CD4-positive, CD25-positive, alpha-beta regulatory T cell (primary cell): ENCODE measurements at regions not wholly inside any gene's neighbourhood (a gene's known extent, or its start where the extent isn't known, plus 50 kb on each side); places are given as distances from the start of the nearest gene placed in this dataset.

Experiments
- ATAC-seq, 2 donors: fragments of 150-1000 bp; cut with Tn5 transposase; one replicate each; pipeline ENCODE4 v1.10.0; 2021; ENCODE audit warnings: low read depth in 2 of 2, moderate number of reproducible peaks in 2 of 2, moderate library complexity in 1 of 2
- DNase-seq, 3 donors: peaks; one replicate each; pipeline versions ENCODE4 v3.0.0 to v3.0.0-alpha.2; 2012 to 2022; ENCODE audit warnings: mixed read lengths in 1 of 3
- H3K27ac ChIP-seq: one replicate; pipeline ENCODE4 v1.7.0; 2013; ENCODE audit warnings: mild to moderate bottlenecking, low read length; ENCODE audit not compliant: insufficient read depth, poor library complexity, severe bottlenecking
- H3K27me3 ChIP-seq: one replicate; pipeline ENCODE4 v1.7.0; 2013; ENCODE audit warnings: low read length; ENCODE audit not compliant: control insufficient read depth, insufficient read depth
- H3K36me3 ChIP-seq: one replicate; pipeline ENCODE4 v1.7.0; 2013; ENCODE audit warnings: mild to moderate bottlenecking, low read length, moderate library complexity; ENCODE audit not compliant: control insufficient read depth, insufficient read depth
- H3K4me1 ChIP-seq: 2 replicates; pipeline ENCODE4 v1.7.0; 2013; ENCODE audit warnings: mild to moderate bottlenecking, low read length; ENCODE audit not compliant: insufficient read depth, control insufficient read depth, poor library complexity, severe bottlenecking
- H3K4me3 ChIP-seq: one replicate; pipeline ENCODE4 v1.7.0; 2013; ENCODE audit warnings: low read depth, mild to moderate bottlenecking, low read length, moderate library complexity
- H3K9me3 ChIP-seq, 2 experiments: 1 replicate in 1 of 2; 2 replicates in 1 of 2; pipeline ENCODE4 v1.7.0; 2013; ENCODE audit warnings: low read length in 2 of 2, mild to moderate bottlenecking in 1 of 2, moderate library complexity in 1 of 2; ENCODE audit not compliant: control insufficient read depth in 2 of 2
- H3K27ac Mint-ChIP-seq, 3 donors: one replicate each; pipeline ENCODE4 v1.8.0; 2020 to 2022; ENCODE audit warnings: mild to moderate bottlenecking in 3 of 3, mixed read lengths in 3 of 3, moderate library complexity in 2 of 3
- H3K27me3 Mint-ChIP-seq: one replicate; pipeline ENCODE4 v1.8.0; 2022; ENCODE audit warnings: mild to moderate bottlenecking, mixed read lengths
- H3K36me3 Mint-ChIP-seq: one replicate; pipeline ENCODE4 v1.8.0; 2020; ENCODE audit warnings: mixed read lengths
- H3K4me1 Mint-ChIP-seq, 4 donors: one replicate each; pipeline ENCODE4 v1.8.0; 2020 to 2022; ENCODE audit warnings: mixed read lengths in 4 of 4, mild to moderate bottlenecking in 1 of 4
- H3K4me3 Mint-ChIP-seq, 4 donors: one replicate each; pipeline ENCODE4 v1.8.0; 2020 to 2022; ENCODE audit warnings: mild to moderate bottlenecking in 4 of 4, mixed read lengths in 4 of 4, moderate library complexity in 3 of 4
- H3K9me3 Mint-ChIP-seq, 7 donors: one replicate each; pipeline ENCODE4 v1.8.0; 2020 to 2022; ENCODE audit warnings: mixed read lengths in 7 of 7, mild to moderate bottlenecking in 3 of 7, moderate library complexity in 2 of 7

- H3K36me3 ChIP-seq: no peaks in the 10 kb centered on the region
- H3K27ac ChIP-seq: no peak overlapping the region
- H3K4me1 Mint-ChIP-seq: peaks cover 0 to 3% (median 0%) of the 10 kb centered on the region in 4 donors
- no peaks in the 10 kb centered on the region for H3K27me3 ChIP-seq
- no peak for ATAC-seq
- H3K9me3 Mint-ChIP-seq: no peaks in the 10 kb centered on the region
- no peak overlapping the region for H3K4me3 ChIP-seq
- no peaks in the 10 kb centered on the region for H3K36me3 Mint-ChIP-seq
- no peaks in the 10 kb centered on the region for H3K9me3 ChIP-seq
- no peaks in the 10 kb centered on the region for H3K4me1 ChIP-seq
- DNase-seq: no peak
- no peak overlapping the region for H3K4me3 Mint-ChIP-seq
- H3K27ac Mint-ChIP-seq: no peak overlapping the region
- H3K27me3 Mint-ChIP-seq: no peaks in the 10 kb centered on the region
Measured at GRCh38 chr9:16138561-16139491, 586.0 kb downstream of the CCDC171 start.

DNA sequence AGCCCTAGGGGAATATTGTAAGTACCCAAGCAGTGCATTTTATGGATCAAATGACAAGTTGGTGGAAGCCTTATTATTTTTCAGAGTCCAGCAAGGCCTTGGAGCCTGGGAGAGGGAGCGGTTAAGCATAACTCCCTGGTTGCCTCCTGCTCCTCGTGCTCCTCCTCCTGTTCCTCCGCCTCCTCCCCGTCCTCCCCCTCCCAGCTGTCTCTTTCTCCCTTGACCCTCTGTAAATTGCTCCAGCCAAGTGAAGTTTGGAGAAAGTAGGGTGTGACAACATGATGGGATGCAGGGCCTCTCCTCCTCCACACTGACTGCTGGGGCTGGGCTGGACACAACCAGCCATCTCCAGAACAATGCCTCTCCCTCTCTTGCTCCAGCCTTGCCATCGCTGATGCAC lies 586.9 kb downstream of the CCDC171 start:
- ATAC-seq: no peak
- Histone ChIP-seq H3K27me3 (no peaks in the 10 kb centered on the region), H3K4me3 (no peak overlapping the region), H3K9me3 (no peaks in the 10 kb centered on the region), H3K4me1 (no peaks in the 10 kb centered on the region), H3K36me3 (no peaks in the 10 kb centered on the region), H3K27ac (no peak overlapping the region)
- H3K27me3 Mint-ChIP-seq: no peaks in the 10 kb centered on the region
- DNase-seq: no peak
- H3K9me3 Mint-ChIP-seq: no peaks in the 10 kb centered on the region
- no peak overlapping the region for H3K4me3 Mint-ChIP-seq
- no peak overlapping the region for H3K27ac Mint-ChIP-seq
- no peaks in the 10 kb centered on the region for H3K4me1 Mint-ChIP-seq
- H3K36me3 Mint-ChIP-seq: no peaks in the 10 kb centered on the region

DNA sequence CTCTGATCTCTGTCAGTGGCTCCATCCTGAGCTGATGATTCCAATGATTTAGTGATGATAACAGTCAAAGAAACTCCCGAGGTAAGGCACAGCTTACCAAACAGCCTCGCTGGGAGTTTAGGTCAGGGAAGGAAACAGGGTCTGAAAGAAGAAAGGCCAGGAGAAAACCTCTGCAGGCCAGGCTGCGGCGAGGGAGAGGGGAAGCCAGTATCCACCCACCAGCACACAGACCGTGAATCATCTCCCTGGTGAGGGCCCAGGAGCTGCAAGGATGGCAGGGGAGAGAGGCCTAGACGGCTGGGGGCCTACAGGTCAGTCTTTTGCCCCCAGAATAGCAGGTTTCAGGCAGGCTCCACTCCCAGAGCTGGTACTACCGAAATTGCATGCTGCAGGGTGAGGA lies 590.5 kb downstream of the CCDC171 start:
- Histone ChIP-seq H3K36me3 (no peaks in the 10 kb centered on the region), H3K27ac (no peak overlapping the region), H3K27me3 (no peaks in the 10 kb centered on the region), H3K4me1 (no peaks in the 10 kb centered on the region), H3K9me3 (no peaks in the 10 kb centered on the region), H3K4me3 (no peak overlapping the region)
- no peak for ATAC-seq
- H3K36me3 Mint-ChIP-seq: no peaks in the 10 kb centered on the region
- no peaks in the 10 kb centered on the region for H3K9me3 Mint-ChIP-seq
- no peak for DNase-seq
- H3K27me3 Mint-ChIP-seq: no peaks in the 10 kb centered on the region
- no peak overlapping the region for H3K27ac Mint-ChIP-seq
- H3K4me3 Mint-ChIP-seq: no peak overlapping the region
- no peaks in the 10 kb centered on the region for H3K4me1 Mint-ChIP-seq

DNA sequence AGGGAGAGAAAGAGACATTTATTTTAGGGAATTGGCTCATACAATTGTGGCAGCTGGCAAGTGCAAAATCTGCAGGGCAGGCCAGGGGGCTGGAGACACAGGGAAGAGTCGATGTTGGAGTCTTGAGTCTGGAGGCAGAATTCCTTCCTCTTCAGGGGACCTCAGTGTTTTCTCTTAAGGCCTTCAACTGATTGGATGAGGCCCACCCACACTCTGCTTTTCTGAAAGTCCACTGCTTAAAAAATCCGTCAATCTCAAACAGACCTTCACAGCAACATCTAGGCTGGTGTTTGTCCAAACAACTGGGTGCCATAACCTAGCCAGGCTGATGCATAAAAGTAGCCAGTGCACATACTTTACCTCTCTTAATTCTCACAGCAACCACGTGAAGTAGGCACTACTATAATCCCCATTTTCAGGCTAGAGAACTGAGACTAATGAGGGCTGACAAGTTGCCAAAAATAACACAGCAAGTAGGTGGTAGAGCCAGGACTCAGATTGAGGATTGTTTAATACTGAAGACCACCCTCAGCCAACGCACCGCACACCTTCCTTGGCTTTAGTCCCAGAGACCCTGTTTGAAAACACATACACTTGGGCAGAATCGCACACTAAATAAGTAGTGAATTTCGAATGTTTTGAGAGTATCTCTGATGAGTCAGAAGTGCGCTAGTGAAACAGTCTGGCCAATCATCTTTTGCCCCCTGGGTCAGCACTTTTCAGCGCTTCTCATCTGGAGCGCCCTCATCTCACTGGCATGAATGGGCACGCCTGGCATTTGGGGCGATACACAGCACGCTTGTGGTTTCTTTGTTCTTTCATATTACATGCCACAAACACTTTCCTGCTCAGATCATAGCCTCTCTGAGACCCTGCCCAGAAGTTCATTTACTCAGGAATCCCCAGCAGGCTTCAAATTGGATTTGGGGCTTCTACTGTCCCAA lies 591.4 kb downstream of the CCDC171 start:
- no peaks in the 10 kb centered on the region for H3K36me3 ChIP-seq
- H3K27me3 Mint-ChIP-seq: no peaks in the 10 kb centered on the region

DNA sequence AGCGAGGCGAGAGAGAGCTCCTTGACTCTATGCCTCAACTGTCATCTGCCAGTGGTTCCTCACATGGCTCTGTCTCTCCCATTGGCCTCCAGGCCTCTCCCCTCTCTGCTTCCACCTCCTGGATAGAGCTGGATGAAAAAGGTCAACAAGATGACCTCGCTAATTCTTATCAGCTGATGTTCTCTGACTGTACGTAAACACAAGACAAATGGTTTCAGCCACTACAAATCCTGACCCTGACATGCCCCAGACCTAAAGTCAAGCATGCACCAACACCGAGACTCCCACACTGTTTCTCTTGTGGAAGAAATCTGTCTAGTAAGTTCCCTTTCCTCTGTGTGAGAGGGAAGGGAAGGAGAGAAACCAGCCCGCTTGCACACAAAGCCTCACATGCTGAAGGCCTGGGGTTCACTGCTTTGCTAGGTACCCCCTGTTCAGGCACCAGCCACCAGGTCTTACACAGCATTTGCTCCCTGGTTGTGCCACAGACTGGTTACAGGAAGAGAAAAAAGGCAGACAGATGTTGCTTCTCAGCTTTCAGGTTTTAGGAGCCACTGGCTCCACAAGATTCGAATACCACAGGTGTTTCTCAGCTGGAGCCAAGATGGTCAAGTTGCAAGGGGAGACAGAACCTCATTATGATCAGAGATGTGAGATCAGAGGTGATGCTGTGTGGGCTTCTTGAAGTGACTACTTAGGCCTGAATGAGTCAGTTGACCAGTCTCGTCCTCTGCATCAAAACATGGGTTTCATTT lies 592.5 kb downstream of the CCDC171 start:
- no peak overlapping the region for H3K27ac Mint-ChIP-seq
- Histone ChIP-seq H3K4me3 (no peak overlapping the region), H3K36me3 (no peaks in the 10 kb centered on the region), H3K27me3 (no peaks in the 10 kb centered on the region), H3K4me1 (no peaks in the 10 kb centered on the region), H3K9me3 (no peaks in the 10 kb centered on the region), H3K27ac (no peak overlapping the region)
- ATAC-seq: no peak
- H3K4me1 Mint-ChIP-seq: no peaks in the 10 kb centered on the region
- no peaks in the 10 kb centered on the region for H3K36me3 Mint-ChIP-seq
- no peak overlapping the region for H3K4me3 Mint-ChIP-seq
- H3K27me3 Mint-ChIP-seq: no peaks in the 10 kb centered on the region
- peaks cover 0 to 4% (median 0%) of the 10 kb centered on the region in 7 donors for H3K9me3 Mint-ChIP-seq
- no peak for DNase-seq

More for the DNA sequence above, 591.4 kb downstream of the CCDC171 start:
- DNase-seq (no peak), ATAC-seq (no peak)
- no peak overlapping the region for H3K27ac ChIP-seq
- Mint-ChIP-seq H3K4me3 (no peak overlapping the region), H3K4me1 (no peaks in the 10 kb centered on the region), H3K36me3 (no peaks in the 10 kb centered on the region), H3K27ac (no peak overlapping the region), H3K9me3 (peaks cover 0 to 3% (median 0%) of the 10 kb centered on the region in 7 donors)
- H3K9me3 ChIP-seq: no peaks in the 10 kb centered on the region
- H3K4me1 ChIP-seq: no peaks in the 10 kb centered on the region
- H3K4me3 ChIP-seq: no peak overlapping the region
- H3K27me3 ChIP-seq: no peaks in the 10 kb centered on the region

DNA sequence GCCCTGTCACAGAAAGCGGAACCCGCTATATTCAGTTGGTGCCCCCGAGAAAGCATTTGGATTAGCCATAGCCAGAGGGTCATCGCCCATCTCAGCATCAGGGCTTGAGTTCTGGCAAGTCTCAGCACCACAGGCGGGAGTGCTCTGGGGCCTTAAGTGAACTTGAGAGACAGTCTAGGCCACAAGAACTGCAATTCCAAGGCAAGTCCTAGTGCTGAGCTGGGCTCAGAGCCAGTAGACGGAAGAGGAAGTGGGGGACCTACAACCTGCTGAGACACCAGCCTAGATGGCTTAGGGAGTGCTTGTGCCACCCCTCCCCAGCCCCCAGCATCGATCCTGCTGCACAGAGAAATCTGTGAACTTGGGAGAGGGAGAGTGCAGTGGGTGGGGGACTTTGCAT lies 594.9 kb downstream of the CCDC171 start:
- Histone ChIP-seq H3K4me3 (no peak overlapping the region), H3K27ac (no peak overlapping the region), H3K9me3 (no peaks in the 10 kb centered on the region), H3K27me3 (no peaks in the 10 kb centered on the region), H3K4me1 (no peaks in the 10 kb centered on the region), H3K36me3 (no peaks in the 10 kb centered on the region)
- peaks cover 4% of the 10 kb centered on the region for H3K27me3 Mint-ChIP-seq
- ATAC-seq (no peak), DNase-seq (no peak)
- H3K27ac Mint-ChIP-seq: no peak overlapping the region
- H3K4me3 Mint-ChIP-seq: no peak overlapping the region
- H3K4me1 Mint-ChIP-seq: no peaks in the 10 kb centered on the region
- H3K36me3 Mint-ChIP-seq: no peaks in the 10 kb centered on the region
- H3K9me3 Mint-ChIP-seq: peaks cover 0 to 4% (median 0%) of the 10 kb centered on the region in 7 donors

- Mint-ChIP-seq H3K36me3 (no peaks in the 10 kb centered on the region), H3K27me3 (peaks cover 4% of the 10 kb centered on the region), H3K4me3 (no peak overlapping the region), H3K4me1 (peaks cover 0 to 10% (median 6%) of the 10 kb centered on the region in 4 donors), H3K9me3 (peaks cover 0 to 4% (median 0%) of the 10 kb centered on the region in 7 donors), H3K27ac (no peak overlapping the region)
- no peaks in the 10 kb centered on the region for H3K9me3 ChIP-seq
- H3K27me3 ChIP-seq: no peaks in the 10 kb centered on the region
- no peaks in the 10 kb centered on the region for H3K4me1 ChIP-seq
- ATAC-seq: no peak
- H3K4me3 ChIP-seq: no peak overlapping the region
- H3K36me3 ChIP-seq: no peaks in the 10 kb centered on the region
- H3K27ac ChIP-seq: no peak overlapping the region
- DNase-seq: no peak
Measured at GRCh38 chr9:16150501-16150900, 597.7 kb downstream of the CCDC171 start.
